Breast epithelium (tissue), 3 donors: ENCODE measurements at regions not wholly inside any gene's neighbourhood (a gene's known extent, or its start where the extent isn't known, plus 50 kb on each side); places are given as distances from the start of the nearest gene placed in this dataset.

Experiments used
- POLR2A ChIP-seq: fragments of 450-650 bp; IDR thresholded peaks from one replicate; pipeline ENCODE4 v1.6.1; 2016; ENCODE audit warnings: antibody characterized with exemption, mild to moderate bottlenecking, moderate library complexity
- TF ChIP-seq, protein P1 (sequence below), 3 donors: fragments of 450-650 bp; IDR thresholded peaks; one replicate each; pipeline ENCODE4 v1.5.1; 2016 to 2017; ENCODE audit warnings: antibody characterized with exemption in 3 of 3, mild to moderate bottlenecking in 3 of 3, moderate library complexity in 3 of 3

DNA sequence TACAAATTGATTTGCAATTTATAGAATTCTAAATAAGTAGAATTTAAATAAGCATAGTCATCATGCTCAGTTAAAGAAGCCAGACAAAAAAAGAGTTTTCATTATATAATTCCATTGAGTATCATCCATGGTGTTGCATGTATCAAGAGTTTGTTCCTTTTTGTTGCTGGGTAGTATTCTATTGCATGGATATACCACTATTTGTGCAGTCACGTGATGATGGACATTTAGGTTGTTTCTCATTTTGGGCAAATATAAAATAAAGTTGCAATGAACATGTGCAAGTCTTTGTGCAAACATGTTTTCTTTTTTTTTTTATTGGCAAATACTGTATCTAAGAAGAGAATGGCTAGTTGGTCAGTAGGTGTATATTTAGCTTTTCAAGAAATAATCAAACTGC lies 186.2 kb upstream of the FRMD6 start:
- TF ChIP-seq, protein P1, sequence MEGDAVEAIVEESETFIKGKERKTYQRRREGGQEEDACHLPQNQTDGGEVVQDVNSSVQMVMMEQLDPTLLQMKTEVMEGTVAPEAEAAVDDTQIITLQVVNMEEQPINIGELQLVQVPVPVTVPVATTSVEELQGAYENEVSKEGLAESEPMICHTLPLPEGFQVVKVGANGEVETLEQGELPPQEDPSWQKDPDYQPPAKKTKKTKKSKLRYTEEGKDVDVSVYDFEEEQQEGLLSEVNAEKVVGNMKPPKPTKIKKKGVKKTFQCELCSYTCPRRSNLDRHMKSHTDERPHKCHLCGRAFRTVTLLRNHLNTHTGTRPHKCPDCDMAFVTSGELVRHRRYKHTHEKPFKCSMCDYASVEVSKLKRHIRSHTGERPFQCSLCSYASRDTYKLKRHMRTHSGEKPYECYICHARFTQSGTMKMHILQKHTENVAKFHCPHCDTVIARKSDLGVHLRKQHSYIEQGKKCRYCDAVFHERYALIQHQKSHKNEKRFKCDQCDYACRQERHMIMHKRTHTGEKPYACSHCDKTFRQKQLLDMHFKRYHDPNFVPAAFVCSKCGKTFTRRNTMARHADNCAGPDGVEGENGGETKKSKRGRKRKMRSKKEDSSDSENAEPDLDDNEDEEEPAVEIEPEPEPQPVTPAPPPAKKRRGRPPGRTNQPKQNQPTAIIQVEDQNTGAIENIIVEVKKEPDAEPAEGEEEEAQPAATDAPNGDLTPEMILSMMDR (IDR thresholded peaks at IDR 0.05), result no peak
- TF ChIP-seq POLR2A, result no peak
